ENCODE measurements at regions not wholly inside any gene's neighbourhood (a gene's known extent, or its start where the extent isn't known, plus 50 kb on each side); places are given as distances from the start of the nearest gene placed in this dataset.

GRCh38 chr2:4942441-4942840 lies 749.7 kb upstream of the SOX11 start:
- H3K9me3 ChIP-seq (ENCODE audit: insufficient read depth, low read length), result no peaks in the 10 kb centered on the region
- no peaks in the 10 kb centered on the region for H3K27me3 ChIP-seq (ENCODE audit: low read length)
- H3K9ac ChIP-seq (ENCODE audit: low read length), result no peak overlapping the region
- H3K27ac ChIP-seq (ENCODE audit: low read depth, low read length), result no peak overlapping the region
- no peaks in the 10 kb centered on the region for H3K79me2 ChIP-seq (ENCODE audit: insufficient read depth, low read length)
- H3K9me2 ChIP-seq (replicated peaks; ENCODE audit: insufficient read depth, low read length), result no peaks in the 10 kb centered on the region
- no peak for TF ChIP-seq EZH2phosphoT487 (conservative IDR thresholded peaks at IDR 0.05; ENCODE audit: low read length)
- TF ChIP-seq, protein P1, sequence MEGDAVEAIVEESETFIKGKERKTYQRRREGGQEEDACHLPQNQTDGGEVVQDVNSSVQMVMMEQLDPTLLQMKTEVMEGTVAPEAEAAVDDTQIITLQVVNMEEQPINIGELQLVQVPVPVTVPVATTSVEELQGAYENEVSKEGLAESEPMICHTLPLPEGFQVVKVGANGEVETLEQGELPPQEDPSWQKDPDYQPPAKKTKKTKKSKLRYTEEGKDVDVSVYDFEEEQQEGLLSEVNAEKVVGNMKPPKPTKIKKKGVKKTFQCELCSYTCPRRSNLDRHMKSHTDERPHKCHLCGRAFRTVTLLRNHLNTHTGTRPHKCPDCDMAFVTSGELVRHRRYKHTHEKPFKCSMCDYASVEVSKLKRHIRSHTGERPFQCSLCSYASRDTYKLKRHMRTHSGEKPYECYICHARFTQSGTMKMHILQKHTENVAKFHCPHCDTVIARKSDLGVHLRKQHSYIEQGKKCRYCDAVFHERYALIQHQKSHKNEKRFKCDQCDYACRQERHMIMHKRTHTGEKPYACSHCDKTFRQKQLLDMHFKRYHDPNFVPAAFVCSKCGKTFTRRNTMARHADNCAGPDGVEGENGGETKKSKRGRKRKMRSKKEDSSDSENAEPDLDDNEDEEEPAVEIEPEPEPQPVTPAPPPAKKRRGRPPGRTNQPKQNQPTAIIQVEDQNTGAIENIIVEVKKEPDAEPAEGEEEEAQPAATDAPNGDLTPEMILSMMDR (IDR thresholded peaks at IDR 0.05; ENCODE audit: insufficient read depth, low read length, poor library complexity, severe bottlenecking), result no peak
- no peak overlapping the region for H3K4me2 ChIP-seq (ENCODE audit: low read depth, low read length, poor library complexity, severe bottlenecking)
- no peak overlapping the region for H3K4me3 ChIP-seq (ENCODE audit: insufficient read depth, low read length, poor library complexity, severe bottlenecking)
- no peaks in the 10 kb centered on the region for H3F3A ChIP-seq (ENCODE audit: insufficient read depth)
- H4K20me1 ChIP-seq (ENCODE audit: low read depth, low read length), result no peaks in the 10 kb centered on the region
- no peaks in the 10 kb centered on the region for H3K36me3 ChIP-seq (ENCODE audit: low read length)
- no peak overlapping the region for H2AFZ ChIP-seq (ENCODE audit: low read depth, low read length, severe bottlenecking)

GRCh38 chr2:4947911-4948310 lies 744.3 kb upstream of the SOX11 start:
- no peaks in the 10 kb centered on the region for H3K36me3 ChIP-seq (ENCODE audit: low read length)
- H3K79me2 ChIP-seq (ENCODE audit: insufficient read depth, low read length), result no peaks in the 10 kb centered on the region
- H3K4me2 ChIP-seq (ENCODE audit: low read depth, low read length, poor library complexity, severe bottlenecking), result no peak overlapping the region
- no peak overlapping the region for H3K4me3 ChIP-seq (ENCODE audit: insufficient read depth, low read length, poor library complexity, severe bottlenecking)
- H3K9me3 ChIP-seq (ENCODE audit: insufficient read depth, low read length), result no peaks in the 10 kb centered on the region
- no peaks in the 10 kb centered on the region for H3K9me2 ChIP-seq (replicated peaks; ENCODE audit: insufficient read depth, low read length)
- H3K9ac ChIP-seq (ENCODE audit: low read length), result no peak overlapping the region
- TF ChIP-seq, protein P1 (IDR thresholded peaks at IDR 0.05; ENCODE audit: insufficient read depth, low read length, poor library complexity, severe bottlenecking), result no peak
- TF ChIP-seq EZH2phosphoT487 (conservative IDR thresholded peaks at IDR 0.05; ENCODE audit: low read length), result no peak
- no peaks in the 10 kb centered on the region for H3K27me3 ChIP-seq (ENCODE audit: low read length)
- H2AFZ ChIP-seq (ENCODE audit: low read depth, low read length, severe bottlenecking), result no peak overlapping the region
- no peaks in the 10 kb centered on the region for H4K20me1 ChIP-seq (ENCODE audit: low read depth, low read length)
- no peak overlapping the region for H3K27ac ChIP-seq (ENCODE audit: low read depth, low read length)
- H3F3A ChIP-seq (ENCODE audit: insufficient read depth), result no peaks in the 10 kb centered on the region

DNA sequence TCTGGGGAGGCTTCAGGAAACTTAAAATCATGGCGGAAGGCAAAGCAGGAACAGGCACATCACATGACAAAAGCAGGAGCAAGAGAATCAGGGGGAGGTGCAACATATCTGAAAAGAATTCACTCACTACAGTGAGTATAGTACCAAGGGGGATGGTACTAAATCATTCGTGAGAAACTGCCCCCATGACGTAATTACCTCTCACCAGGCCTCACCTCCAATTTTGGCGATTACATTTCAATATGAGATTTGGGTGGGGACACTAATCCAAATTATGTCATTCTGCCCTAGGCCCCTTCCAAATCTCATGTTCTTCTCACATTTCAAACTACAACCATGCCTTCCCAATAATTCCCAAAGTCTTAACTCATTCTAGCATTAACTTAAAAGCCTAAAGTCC lies 740.8 kb upstream of the SOX11 start:
- no peaks in the 10 kb centered on the region for H3F3A ChIP-seq (ENCODE audit: insufficient read depth)
- H3K27ac ChIP-seq (ENCODE audit: low read depth, low read length), result no peak overlapping the region
- H3K4me3 ChIP-seq (ENCODE audit: insufficient read depth, low read length, poor library complexity, severe bottlenecking), result no peak overlapping the region
- TF ChIP-seq, protein P1 (IDR thresholded peaks at IDR 0.05; ENCODE audit: insufficient read depth, low read length, poor library complexity, severe bottlenecking), result no peak
- TF ChIP-seq EZH2phosphoT487 (conservative IDR thresholded peaks at IDR 0.05; ENCODE audit: low read length), result no peak
- no peaks in the 10 kb centered on the region for H4K20me1 ChIP-seq (ENCODE audit: low read depth, low read length)
- H3K9me2 ChIP-seq (replicated peaks; ENCODE audit: insufficient read depth, low read length), result no peaks in the 10 kb centered on the region
- H3K4me2 ChIP-seq (ENCODE audit: low read depth, low read length, poor library complexity, severe bottlenecking), result no peak overlapping the region
- H2AFZ ChIP-seq (ENCODE audit: low read depth, low read length, severe bottlenecking), result no peak overlapping the region
- H3K79me2 ChIP-seq (ENCODE audit: insufficient read depth, low read length), result no peaks in the 10 kb centered on the region
- no peak overlapping the region for H3K9ac ChIP-seq (ENCODE audit: low read length)
- H3K9me3 ChIP-seq (ENCODE audit: insufficient read depth, low read length), result no peaks in the 10 kb centered on the region
- H3K36me3 ChIP-seq (ENCODE audit: low read length), result no peaks in the 10 kb centered on the region
- no peaks in the 10 kb centered on the region for H3K27me3 ChIP-seq (ENCODE audit: low read length)
